ENCODE measurements at regions not wholly inside any gene's neighbourhood (a gene's known extent, or its start where the extent isn't known, plus 50 kb on each side); places are given as distances from the start of the nearest gene placed in this dataset.

- Histone ChIP-seq H3K27ac (ENCODE audit: low read depth, low read length, poor library complexity, severe bottlenecking) (no peak overlapping the region), H3K27me3 (replicated peaks; ENCODE audit: insufficient read depth, low read depth, low read length, poor library complexity) (no peaks in the 10 kb centered on the region), H3K9me3 (ENCODE audit: low read depth, low read length, poor library complexity, severe bottlenecking) (no peaks in the 10 kb centered on the region), H3K4me3 (ENCODE audit: low read depth, low read length, poor library complexity, severe bottlenecking) (no peak overlapping the region), H3K4me1 (ENCODE audit: insufficient read depth, low read length, poor library complexity, severe bottlenecking) (no peaks in the 10 kb centered on the region), H3K36me3 (ENCODE audit: insufficient read depth, low read length, poor library complexity, severe bottlenecking) (no peaks in the 10 kb centered on the region)
- BruUV-seq (replicated peaks): no TSS peak
- TF ChIP-seq CTCF (conservative IDR thresholded peaks at IDR 0.05; ENCODE audit: low read depth, low read length): no peak
- TF ChIP-seq EZH2 (IDR thresholded peaks at IDR 0.05; ENCODE audit: borderline replicate concordance, low read depth, low read length, poor library complexity, severe bottlenecking): no peak
- intact Hi-C loops (cut with micrococcal nuclease; ENCODE audit: unreplicated experiment): loop anchor here (10.0 kb wide), 1 partner anchor 319 kb away; no protein-coding TSS in a partner anchor
- CTCF ChIA-PET: no interaction called here
- peak; percentile 8 for DNase-seq (ENCODE audit: low spot score)
- POLR2A ChIA-PET (ENCODE audit: low non-redundant PET): no interaction called here
Observed at GRCh38 chr9:81844131-81844567, 84.1 kb upstream of the SPATA31D4 start.

- no peaks in the 10 kb centered on the region for H3K4me1 ChIP-seq (ENCODE audit: insufficient read depth, low read length, poor library complexity, severe bottlenecking)
- H3K27me3 ChIP-seq (replicated peaks; ENCODE audit: insufficient read depth, low read depth, low read length, poor library complexity): no peaks in the 10 kb centered on the region
- intact Hi-C loops (cut with micrococcal nuclease; ENCODE audit: unreplicated experiment): loop anchor here (10.0 kb wide), 1 partner anchor 323 kb away; no protein-coding TSS in a partner anchor
- no peak overlapping the region for H3K4me3 ChIP-seq (ENCODE audit: low read depth, low read length, poor library complexity, severe bottlenecking)
- no peaks in the 10 kb centered on the region for H3K9me3 ChIP-seq (ENCODE audit: low read depth, low read length, poor library complexity, severe bottlenecking)
- no TSS peak for BruUV-seq (replicated peaks)
- no peak for TF ChIP-seq EZH2 (IDR thresholded peaks at IDR 0.05; ENCODE audit: borderline replicate concordance, low read depth, low read length, poor library complexity, severe bottlenecking)
- no peak for TF ChIP-seq CTCF (conservative IDR thresholded peaks at IDR 0.05; ENCODE audit: low read depth, low read length)
- DNase-seq (ENCODE audit: low spot score): no peak
- H3K27ac ChIP-seq (ENCODE audit: low read depth, low read length, poor library complexity, severe bottlenecking): no peak overlapping the region
- ChIA-PET CTCF (no interaction called here), POLR2A (ENCODE audit: low non-redundant PET) (no interaction called here)
- H3K36me3 ChIP-seq (ENCODE audit: insufficient read depth, low read length, poor library complexity, severe bottlenecking): no peaks in the 10 kb centered on the region
Observed at GRCh38 chr9:81847181-81847915, 80.9 kb upstream of the SPATA31D4 start.

GRCh38 chr9:81848472-81848871 is 79.8 kb upstream of the SPATA31D4 start:
- Histone ChIP-seq H3K27ac (ENCODE audit: low read depth, low read length, poor library complexity, severe bottlenecking) (no peak overlapping the region), H3K9me3 (ENCODE audit: low read depth, low read length, poor library complexity, severe bottlenecking) (no peaks in the 10 kb centered on the region)
- intact Hi-C loops (cut with micrococcal nuclease; ENCODE audit: unreplicated experiment): loop anchor here (10.0 kb wide), 1 partner anchor 324 kb away; no protein-coding TSS in a partner anchor

More at GRCh38 chr9:81848472-81848871, 79.8 kb upstream of the SPATA31D4 start:
- Histone ChIP-seq H3K4me3 (ENCODE audit: low read depth, low read length, poor library complexity, severe bottlenecking) (no peak overlapping the region), H3K27me3 (replicated peaks; ENCODE audit: insufficient read depth, low read depth, low read length, poor library complexity) (no peaks in the 10 kb centered on the region), H3K36me3 (ENCODE audit: insufficient read depth, low read length, poor library complexity, severe bottlenecking) (no peaks in the 10 kb centered on the region), H3K4me1 (ENCODE audit: insufficient read depth, low read length, poor library complexity, severe bottlenecking) (no peaks in the 10 kb centered on the region)
- DNase-seq (ENCODE audit: low spot score): no peak
- ChIA-PET CTCF (no interaction called here), POLR2A (ENCODE audit: low non-redundant PET) (no interaction called here)
- TF ChIP-seq CTCF (conservative IDR thresholded peaks at IDR 0.05; ENCODE audit: low read depth, low read length): no peak
- no peak for TF ChIP-seq EZH2 (IDR thresholded peaks at IDR 0.05; ENCODE audit: borderline replicate concordance, low read depth, low read length, poor library complexity, severe bottlenecking)
- no TSS peak for BruUV-seq (replicated peaks)
